ENCODE measurements at regions not wholly inside any gene's neighbourhood (a gene's known extent, or its start where the extent isn't known, plus 50 kb on each side); places are given as distances from the start of the nearest gene placed in this dataset.

DNA sequence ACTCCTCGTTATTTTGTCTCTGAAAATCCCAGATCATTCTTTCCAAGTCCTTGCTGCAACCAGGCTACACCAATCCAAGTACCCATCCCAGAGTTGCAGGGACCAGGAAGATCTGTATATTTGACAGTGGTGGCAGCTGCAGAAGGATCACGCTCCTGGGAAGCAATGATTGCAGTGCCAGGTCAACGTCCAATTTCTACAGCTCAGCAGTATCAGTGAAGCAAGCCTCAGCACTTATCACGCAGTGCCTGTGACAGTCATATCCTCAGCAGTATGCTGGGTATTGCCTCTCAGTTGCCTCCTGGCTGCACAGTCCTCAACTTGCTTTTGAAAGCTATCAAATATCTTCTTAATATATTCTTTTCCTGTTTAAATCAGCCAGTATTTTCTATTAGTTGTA, 66.7 kb downstream of the BARHL2 start:
- no peak overlapping the region for H2AFZ ChIP-seq (ENCODE audit: low read length)
- H3K79me2 ChIP-seq (ENCODE audit: insufficient read depth, low read length): no peaks in the 10 kb centered on the region
- no peaks in the 10 kb centered on the region for H3K9me2 ChIP-seq (ENCODE audit: low read depth, low read length)
- H3K4me2 ChIP-seq (ENCODE audit: low read length): no peak overlapping the region
- H3K36me3 ChIP-seq (ENCODE audit: insufficient read depth, low read length): no peaks in the 10 kb centered on the region
- no peaks in the 10 kb centered on the region for H3K4me1 ChIP-seq (ENCODE audit: insufficient read depth, low read length, severe bottlenecking)
- no peak for TF ChIP-seq EZH2 (IDR thresholded peaks at IDR 0.05; ENCODE audit: borderline replicate concordance, low read length)
- TF ChIP-seq, protein P1, sequence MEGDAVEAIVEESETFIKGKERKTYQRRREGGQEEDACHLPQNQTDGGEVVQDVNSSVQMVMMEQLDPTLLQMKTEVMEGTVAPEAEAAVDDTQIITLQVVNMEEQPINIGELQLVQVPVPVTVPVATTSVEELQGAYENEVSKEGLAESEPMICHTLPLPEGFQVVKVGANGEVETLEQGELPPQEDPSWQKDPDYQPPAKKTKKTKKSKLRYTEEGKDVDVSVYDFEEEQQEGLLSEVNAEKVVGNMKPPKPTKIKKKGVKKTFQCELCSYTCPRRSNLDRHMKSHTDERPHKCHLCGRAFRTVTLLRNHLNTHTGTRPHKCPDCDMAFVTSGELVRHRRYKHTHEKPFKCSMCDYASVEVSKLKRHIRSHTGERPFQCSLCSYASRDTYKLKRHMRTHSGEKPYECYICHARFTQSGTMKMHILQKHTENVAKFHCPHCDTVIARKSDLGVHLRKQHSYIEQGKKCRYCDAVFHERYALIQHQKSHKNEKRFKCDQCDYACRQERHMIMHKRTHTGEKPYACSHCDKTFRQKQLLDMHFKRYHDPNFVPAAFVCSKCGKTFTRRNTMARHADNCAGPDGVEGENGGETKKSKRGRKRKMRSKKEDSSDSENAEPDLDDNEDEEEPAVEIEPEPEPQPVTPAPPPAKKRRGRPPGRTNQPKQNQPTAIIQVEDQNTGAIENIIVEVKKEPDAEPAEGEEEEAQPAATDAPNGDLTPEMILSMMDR (IDR thresholded peaks at IDR 0.05; ENCODE audit: low read length): no peak
- H4K20me1 ChIP-seq (ENCODE audit: insufficient read depth, low read length): no peaks in the 10 kb centered on the region
- H3K9ac ChIP-seq (ENCODE audit: low read length): no peak overlapping the region
- H3K27me3 ChIP-seq (ENCODE audit: insufficient read depth, low read length): no peaks in the 10 kb centered on the region
- H3F3A ChIP-seq (ENCODE audit: insufficient read depth, low read length): no peaks in the 10 kb centered on the region
- H3K9me3 ChIP-seq (ENCODE audit: low read length): no peaks in the 10 kb centered on the region
- no peak overlapping the region for H3K27ac ChIP-seq (ENCODE audit: low read depth, low read length, poor library complexity, severe bottlenecking)
- no peak overlapping the region for H3K4me3 ChIP-seq (ENCODE audit: low read depth, low read length, poor library complexity, severe bottlenecking)

DNA sequence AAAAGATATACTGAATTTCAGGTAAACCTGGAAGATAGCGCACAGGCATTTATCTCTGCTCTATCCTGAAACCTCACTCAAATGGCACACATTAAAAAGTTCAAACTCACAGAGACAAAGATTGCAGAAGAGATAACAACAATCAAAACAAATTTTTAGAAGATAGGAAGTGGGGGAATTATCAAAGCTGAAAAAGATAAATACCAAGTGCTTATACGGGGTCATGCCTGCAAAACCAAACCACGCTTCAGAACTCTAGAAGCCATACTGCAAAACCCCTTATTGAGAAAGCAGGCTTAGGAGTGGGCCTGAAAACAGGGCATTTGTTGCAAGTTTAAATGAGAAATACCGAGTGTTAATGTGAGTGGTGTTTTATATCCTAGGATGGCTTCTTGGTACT, 76.8 kb downstream of the BARHL2 start:
- H3F3A ChIP-seq (ENCODE audit: insufficient read depth, low read length): no peaks in the 10 kb centered on the region
- TF ChIP-seq EZH2 (IDR thresholded peaks at IDR 0.05; ENCODE audit: borderline replicate concordance, low read length): no peak
- TF ChIP-seq, protein P1 (IDR thresholded peaks at IDR 0.05; ENCODE audit: low read length): no peak
- no peak overlapping the region for H2AFZ ChIP-seq (ENCODE audit: low read length)
- no peak overlapping the region for H3K4me3 ChIP-seq (ENCODE audit: low read depth, low read length, poor library complexity, severe bottlenecking)
- H3K27ac ChIP-seq (ENCODE audit: low read depth, low read length, poor library complexity, severe bottlenecking): no peak overlapping the region
- H3K9me3 ChIP-seq (ENCODE audit: low read length): no peaks in the 10 kb centered on the region
- H3K9me2 ChIP-seq (ENCODE audit: low read depth, low read length): no peaks in the 10 kb centered on the region
- no peak overlapping the region for H3K9ac ChIP-seq (ENCODE audit: low read length)
- no peaks in the 10 kb centered on the region for H3K27me3 ChIP-seq (ENCODE audit: insufficient read depth, low read length)
- no peak overlapping the region for H3K4me2 ChIP-seq (ENCODE audit: low read length)
- no peaks in the 10 kb centered on the region for H3K79me2 ChIP-seq (ENCODE audit: insufficient read depth, low read length)
- no peaks in the 10 kb centered on the region for H4K20me1 ChIP-seq (ENCODE audit: insufficient read depth, low read length)
- H3K4me1 ChIP-seq (ENCODE audit: insufficient read depth, low read length, severe bottlenecking): no peaks in the 10 kb centered on the region
- H3K36me3 ChIP-seq (ENCODE audit: insufficient read depth, low read length): no peaks in the 10 kb centered on the region

DNA sequence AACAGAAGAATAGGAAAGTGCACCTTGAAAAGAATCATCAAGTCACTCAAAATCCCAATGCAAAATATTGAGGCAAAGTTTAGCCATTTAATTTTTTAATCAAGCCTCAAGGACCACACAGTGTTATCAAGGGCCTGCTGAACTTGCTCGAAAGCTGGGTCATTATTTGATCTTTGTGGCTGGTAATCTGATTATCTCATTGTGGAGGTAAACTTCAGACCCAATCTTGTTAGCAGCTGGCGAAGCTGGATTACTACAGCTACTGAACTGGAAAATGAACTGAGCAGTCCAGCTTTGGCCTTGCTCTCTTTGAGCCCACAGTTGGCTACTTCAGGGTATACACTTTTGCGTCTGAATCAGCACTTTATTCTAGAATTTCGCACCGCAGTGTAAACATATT, 94.4 kb downstream of the BARHL2 start:
- Histone ChIP-seq H2AFZ (ENCODE audit: low read length) (no peak overlapping the region), H3K27ac (ENCODE audit: low read depth, low read length, poor library complexity, severe bottlenecking) (no peak overlapping the region), H3K9me3 (ENCODE audit: low read length) (no peaks in the 10 kb centered on the region), H3K9ac (ENCODE audit: low read length) (no peak overlapping the region), H3K9me2 (ENCODE audit: low read depth, low read length) (no peaks in the 10 kb centered on the region), H3F3A (ENCODE audit: insufficient read depth, low read length) (no peaks in the 10 kb centered on the region), H3K4me1 (ENCODE audit: insufficient read depth, low read length, severe bottlenecking) (no peaks in the 10 kb centered on the region), H3K36me3 (ENCODE audit: insufficient read depth, low read length) (no peaks in the 10 kb centered on the region), H3K4me3 (ENCODE audit: low read depth, low read length, poor library complexity, severe bottlenecking) (no peak overlapping the region), H3K4me2 (ENCODE audit: low read length) (no peak overlapping the region), H4K20me1 (ENCODE audit: insufficient read depth, low read length) (no peaks in the 10 kb centered on the region), H3K27me3 (ENCODE audit: insufficient read depth, low read length) (no peaks in the 10 kb centered on the region), H3K79me2 (ENCODE audit: insufficient read depth, low read length) (no peaks in the 10 kb centered on the region)
- TF ChIP-seq, protein P1 (IDR thresholded peaks at IDR 0.05; ENCODE audit: low read length): no peak
